GM18520 (cell line): ENCODE measurements at regions not wholly inside any gene's neighbourhood (a gene's known extent, or its start where the extent isn't known, plus 50 kb on each side); places are given as distances from the start of the nearest gene placed in this dataset.

Experiments
- ATAC-seq: cut with Tn5 transposase; IDR thresholded peaks from one replicate; pipeline ENCODE4 v1.9.1; 2021; ENCODE audit not compliant: unreplicated experiment

DNA sequence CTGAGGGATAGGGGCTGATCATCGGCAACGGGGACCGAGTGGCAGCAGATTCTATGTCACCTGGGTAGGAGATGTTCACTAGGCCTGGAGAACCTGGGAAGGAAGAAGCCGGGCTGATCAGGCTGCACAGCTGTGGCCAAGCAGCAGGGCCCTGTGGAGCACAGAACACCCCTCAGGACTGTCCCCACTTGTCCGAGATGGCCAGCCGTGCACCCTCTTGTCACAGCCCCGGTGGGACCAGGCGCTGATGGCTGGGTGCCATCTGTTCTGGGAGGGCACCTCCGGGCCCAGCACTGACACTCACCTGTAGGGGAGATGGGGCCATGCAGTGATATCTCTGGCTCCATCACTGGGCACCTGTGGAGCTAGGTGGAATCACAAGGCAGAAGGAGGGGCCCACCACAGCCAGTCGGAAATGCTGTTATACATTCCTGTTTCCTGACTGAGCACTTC, 217.9 kb upstream of the RAB6C start:
- ATAC-seq = no peak

DNA sequence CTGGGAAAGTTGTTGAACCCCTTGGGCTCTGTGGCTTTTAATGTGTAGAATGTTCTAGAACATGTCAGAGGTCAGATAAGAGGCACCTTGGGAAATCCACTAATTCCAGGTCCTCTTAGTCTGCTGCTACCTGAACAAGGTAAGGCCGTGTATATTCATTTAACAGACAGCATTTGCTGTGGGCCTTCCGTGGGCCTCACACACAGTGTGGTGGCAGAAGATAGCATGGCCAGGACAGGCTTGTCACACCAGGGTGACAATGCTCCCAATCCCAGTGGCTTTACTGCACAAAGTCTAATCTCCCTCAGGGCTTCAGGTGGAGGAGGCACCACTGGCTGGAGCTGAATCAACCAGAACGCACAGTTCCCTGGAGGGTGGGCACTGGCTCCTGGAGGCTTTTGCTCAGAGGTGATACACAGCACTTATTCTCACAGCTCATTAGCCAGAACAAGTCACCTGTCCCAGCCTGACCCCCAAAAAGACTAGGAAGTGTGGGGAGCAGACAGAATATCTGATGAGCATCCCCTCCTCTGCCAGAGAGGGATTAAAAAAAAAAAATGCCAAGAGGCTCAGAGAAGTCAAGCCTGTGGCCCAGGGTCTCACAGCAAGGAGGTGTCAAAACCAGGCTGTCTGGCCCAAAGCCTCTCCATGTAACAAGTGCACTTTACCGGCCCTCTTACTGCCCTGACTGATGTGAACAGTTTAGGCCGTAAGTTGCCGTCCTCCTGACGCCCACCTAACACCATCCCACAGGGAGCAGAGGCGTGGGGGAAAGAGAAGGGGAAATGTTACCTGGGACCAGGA, 216.9 kb upstream of the RAB6C start:
- no peak for ATAC-seq

DNA sequence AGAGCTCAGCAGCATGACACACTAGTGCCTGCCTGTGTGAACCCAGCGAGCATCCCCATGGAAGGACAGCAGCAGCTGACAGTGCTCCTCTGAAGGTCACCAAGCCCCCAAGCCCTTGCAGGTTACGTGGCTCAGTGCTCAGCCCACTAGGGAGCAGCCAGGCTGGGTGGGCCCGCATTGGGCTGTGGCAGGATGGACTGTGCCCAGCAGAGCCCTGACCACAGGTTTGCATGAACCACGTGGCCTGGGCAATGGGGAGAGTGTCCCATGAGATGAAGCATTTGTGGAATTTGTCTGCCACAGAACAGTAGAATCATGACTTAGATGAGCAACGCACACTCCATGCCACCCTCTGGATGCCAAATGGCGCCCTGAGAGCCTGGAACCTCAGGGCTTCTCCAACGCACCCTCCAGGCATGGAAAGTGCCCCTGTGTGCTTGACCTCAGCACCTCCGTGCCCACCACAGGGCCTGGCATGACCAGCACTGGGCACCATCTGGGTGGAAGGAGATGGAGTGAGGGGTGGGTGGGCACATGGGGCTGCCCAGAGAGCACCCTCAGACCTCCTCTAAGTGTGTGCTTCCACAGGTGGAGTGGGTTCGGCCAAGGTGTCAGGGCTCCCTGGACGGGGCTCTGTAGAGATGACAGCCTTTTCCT, 216.1 kb upstream of the RAB6C start:
- no peak for ATAC-seq

DNA sequence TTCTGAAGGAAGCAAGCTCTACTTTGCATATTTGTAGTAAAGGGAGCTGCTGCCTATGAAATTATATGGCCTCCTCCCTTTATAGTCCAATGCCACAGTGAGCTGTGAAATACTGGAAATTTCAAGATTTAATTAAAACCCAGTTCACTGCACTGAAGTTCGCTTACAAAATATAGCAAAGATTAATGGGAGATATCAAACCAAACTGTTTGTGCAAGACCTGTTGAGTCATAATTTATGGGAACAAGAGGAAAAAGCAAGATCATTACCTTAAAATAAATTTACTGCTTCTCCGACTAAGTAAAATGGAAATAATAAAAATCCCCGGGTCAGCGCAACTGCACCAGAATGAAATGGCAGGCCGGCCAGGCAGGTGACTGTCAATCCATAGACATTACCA, 215.5 kb upstream of the RAB6C start:
- no peak for ATAC-seq

DNA sequence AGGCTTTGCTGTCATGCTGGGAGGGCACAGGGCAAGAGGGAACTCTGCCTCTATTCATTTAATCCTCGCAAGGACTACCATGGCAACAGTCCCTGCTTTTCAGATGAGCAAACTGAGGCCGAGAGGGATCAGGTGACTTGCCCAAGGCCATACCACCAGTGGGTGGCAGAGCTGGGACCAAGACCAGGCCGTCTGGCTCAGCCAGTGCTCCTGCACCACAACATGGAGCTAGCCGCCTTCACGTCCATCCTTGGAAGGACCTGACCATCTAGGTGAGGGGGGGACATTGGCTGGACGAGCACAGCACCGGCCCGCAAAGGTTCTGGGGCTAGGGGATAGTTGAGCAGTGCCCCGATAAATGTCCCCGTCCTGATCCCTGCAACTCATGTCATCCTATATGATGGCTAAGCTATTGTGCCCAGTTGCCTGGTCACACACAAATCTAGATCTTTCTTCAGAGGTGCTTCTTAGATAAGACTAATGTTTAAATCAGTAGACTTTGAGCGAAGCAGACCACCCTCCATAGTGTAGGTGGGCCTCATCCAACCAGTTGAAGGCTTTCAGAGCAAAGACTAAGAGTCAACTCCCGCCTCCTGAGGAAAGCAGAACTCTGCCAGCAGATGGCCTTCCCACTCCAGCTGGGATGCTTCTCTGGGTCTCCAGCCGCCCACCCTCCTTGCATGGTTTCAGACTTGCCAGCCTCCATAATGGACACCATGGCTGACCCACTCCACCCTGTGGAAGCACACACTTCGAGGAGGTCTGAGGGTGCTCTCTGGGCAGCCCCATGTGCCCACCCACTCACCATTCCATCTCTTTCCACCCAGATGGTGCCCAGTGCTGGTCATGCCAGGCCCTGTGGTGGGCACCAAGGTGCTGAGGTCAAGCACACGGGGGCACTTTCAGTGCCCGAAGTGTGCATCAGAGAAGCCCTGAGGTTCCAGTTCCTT, 214.8 kb upstream of the RAB6C start:
- ATAC-seq = no peak

DNA sequence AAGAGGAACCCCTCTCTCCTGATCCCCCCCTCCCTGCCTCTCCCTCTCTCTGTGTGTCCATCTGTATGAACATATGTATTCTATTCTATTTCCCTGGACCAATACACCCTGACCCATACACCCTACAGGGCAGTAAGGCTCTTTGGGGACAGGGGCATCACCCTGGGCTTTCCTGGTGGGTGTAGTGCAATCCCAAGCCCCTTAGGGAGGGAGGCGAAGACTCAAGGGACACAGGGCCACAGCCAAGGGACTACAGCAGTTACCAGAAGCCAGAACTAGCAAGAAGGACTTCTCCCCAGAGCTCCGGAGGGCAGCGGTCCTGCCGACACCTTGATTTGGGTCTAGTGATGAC, 214.2 kb upstream of the RAB6C start:
- no peak for ATAC-seq

DNA sequence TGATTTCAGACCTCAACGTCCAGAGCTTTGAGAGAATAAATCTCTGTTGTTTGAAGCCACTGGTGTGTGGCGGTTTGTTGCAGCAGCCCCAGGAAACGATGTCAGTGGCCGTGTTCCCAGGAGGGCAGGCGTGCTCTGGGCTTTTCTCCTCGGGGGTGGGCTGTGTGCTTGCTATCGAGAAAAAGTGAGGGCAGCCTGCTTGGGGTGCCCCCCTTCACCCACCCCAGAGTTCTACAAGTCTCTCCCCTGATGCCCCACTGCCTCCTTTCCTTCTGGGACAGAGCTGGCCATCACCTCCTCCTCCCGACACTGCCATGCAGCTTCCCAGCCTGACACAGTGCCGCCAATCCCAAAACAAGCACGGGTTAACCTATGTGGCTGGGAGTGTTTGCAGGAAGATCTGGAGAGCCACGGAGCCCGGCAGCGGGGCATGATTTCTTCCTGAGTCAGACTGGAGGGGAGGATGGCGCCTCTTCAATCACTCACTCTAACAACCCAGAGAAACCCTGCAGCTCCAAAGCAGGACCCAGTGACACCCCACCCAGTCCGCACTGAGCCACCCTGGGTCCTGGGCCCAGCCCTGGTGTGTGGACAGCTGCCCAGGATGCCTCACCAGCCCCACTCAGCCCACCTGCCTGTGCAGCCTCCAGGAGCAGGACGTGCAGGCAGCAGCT, 213.7 kb upstream of the RAB6C start:
- ATAC-seq = no peak

DNA sequence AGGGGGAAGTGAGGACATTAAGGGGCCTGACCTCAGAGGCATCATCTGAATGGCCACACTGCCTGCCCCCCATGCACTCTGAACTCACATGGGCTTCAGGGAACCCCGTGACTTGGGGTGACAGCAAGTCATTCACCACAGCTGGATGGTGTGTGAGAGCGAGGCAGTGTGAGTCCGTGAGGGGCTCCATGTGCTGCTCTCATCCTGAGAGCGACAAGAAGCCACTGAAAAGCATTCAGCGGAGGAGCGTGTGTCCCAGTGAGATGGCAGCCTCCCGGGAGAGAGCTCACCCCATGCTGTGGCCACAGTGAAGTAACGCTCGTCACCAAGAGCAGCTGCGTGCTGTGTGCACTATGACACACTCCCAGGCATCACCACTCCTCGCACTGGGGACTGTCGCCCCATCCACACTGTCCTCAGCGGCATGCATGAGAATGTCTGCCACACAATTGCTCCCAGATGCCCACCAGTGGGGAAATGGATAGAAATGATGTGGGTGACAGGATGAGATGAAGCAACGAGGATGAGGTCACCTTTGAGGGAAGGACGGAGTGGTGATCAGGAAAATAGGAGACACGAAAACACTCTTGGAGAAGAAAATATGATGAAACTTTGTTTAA, 213.0 kb upstream of the RAB6C start:
- no peak for ATAC-seq

DNA sequence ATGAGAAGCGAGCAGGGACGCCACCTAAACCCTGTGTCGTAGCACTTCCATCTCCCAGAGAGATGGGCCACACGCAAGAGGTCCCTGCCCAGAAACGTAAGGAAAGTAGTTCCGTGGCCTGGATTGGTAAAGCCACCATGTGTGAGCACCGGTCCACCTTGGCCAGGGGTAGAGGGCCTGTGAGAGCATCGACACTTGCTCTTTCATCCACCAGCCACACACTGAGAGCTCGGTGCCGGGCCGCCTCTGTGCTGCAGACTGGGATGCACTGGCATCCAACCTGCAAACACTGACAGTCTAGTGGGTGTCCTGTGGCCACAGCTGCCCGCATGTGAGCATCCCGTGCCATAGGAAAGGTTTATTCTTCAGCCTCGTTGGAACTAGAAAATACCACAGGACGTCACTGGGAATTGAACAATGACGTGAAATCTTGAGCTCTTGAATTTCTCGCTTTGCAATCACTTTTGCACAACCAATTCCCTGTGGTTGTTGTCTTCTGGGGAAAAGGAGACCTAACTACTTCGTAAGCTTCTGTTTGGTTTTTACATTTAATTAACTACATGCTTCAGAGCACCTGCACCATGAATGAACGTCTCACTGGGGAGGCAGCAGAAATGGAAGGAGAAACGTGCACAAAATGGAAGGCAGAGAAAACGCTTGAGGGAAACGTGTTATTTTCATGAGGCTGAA, 212.0 kb upstream of the RAB6C start:
- ATAC-seq = no peak

DNA sequence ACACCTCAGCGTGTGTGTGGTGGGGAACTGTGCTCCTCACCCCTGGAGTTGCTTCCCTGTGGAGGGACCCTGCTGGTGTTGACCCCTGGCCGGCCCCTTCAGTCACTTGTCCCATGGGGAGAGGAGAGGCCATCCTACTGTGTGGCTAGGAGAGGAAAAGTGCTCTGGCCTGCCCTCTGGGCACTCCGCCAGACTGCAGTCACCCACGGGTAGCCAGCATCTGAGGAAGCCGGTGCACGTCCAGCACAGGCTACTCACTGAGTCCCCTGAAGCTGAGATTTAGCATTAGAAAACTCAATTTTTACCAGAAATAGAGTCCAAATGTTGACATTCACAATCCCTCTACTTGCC, 211.5 kb upstream of the RAB6C start:
- no peak for ATAC-seq

DNA sequence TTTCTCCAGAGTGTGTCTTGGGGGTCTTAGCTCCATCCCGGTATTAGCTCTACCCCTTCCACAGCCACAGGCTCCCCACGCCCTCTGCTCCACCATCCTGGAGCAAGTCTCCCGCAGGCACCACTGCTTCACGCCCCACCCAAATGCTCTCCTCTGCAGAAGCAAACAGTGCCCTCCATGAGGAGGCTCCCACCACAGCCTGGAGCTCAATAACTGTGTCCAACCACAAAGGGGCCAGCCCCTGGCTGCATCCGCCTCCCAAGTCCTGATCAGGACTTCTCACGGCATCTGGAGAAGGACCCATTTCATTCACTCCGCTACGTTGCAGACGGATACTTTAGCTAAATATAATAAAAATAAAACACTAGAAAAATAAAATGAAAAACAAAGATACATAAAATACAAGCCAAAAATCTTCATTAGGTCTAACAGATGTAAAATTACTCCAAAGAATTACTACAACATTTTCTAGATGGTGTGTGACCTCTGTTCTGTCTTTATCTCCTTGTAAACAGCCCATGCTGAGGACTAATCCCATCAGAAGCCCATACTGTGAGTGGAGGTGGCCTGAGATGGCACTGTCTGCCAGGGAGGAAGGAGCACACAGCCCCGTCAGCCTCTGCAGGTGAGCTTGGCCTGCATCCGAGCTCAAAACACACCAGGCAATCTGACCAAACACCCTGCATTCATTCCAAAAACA, 210.8 kb upstream of the RAB6C start:
- no peak for ATAC-seq

DNA sequence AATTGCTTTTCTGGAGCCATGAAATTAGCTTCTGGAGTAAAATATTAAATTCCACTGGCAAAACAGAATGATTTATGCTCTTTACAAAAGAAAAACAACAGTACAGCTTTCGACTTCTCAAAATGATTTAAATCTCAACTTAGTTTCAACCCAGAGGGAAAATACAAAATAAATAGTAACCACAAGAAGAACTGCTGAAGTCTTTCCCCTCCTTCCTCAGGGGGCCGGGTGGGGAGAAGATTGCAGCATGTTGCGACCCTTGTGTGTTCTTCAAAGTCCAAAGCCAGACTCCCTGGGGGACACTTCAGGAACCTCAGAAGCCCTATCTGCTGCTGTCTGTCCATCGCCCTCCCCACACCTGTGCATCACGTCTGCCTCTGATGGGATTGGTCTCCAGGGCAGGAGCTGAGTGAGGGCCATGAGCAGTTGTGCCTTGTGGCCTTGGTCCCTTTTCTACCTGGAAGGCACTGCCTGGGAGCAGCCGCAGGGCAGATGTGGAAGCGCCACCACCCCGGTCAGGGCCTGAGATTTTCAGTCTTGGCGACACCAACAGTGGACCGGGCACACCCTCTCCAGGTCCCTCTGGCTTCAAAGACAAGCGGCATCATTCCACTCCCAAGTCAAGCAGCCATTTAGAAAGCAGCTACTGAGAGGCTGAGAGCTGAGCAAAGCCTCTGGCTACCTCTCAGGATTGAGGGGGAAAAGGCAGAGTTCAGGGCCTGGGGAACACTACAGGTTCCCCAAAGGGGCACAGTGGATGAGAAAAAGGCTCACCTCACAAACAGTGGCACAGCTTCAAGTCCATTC, 210.1 kb upstream of the RAB6C start:
- ATAC-seq = no peak

DNA sequence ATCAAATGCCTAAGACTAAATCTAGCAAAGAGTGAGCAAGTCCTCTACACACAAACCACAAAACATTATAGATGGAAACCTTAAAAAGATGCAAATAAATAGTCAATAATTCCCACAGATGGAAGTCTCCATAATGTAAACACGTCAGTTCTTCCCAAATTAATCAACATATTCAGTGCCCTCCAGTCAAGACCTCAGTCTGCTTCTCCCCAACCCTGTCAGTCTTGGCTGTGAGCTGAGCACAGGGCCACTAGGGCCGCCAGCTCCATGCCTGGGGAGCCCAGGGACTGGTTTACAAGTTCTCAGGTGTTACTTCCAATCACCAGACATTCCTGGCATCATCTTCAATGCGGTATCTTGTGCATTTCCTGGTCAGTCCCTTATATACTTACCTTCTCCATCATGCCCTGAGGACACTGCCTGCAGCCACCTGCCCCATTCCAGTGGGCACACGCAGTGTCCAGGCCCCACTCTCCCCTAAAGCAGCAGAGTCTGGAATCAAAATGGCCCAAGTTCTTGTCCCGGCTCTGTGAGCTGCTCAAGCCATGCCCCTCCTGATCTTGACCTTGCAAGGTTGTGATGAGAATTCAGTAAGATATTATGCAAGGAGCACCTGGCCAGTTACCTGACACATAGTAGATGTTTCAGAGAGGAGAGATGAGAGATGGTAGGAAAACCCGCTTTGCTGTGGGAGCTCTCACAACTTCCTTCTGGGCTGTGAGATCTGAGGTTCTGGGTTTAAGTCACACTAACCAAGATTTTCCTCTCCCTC, 207.9 kb upstream of the RAB6C start:
- ATAC-seq = no peak

DNA sequence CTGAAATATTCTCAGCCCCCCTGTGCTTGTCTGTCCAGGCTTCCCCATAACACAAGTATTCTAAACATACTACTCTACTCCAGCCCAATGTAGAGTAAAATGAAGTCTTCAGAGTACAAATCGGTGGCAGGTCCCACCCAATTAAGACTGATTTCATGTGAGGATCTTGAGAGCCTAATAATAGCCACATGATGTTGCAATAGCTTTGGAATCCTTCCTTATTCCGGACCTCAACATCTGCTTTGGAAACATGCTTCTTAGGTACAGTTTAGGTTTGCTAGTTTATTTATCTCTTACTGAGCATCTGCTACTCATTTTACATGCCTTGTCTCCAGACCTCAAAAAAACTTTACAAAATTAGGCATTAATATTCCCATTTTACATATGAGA, 207.3 kb upstream of the RAB6C start:
- ATAC-seq = no peak

DNA sequence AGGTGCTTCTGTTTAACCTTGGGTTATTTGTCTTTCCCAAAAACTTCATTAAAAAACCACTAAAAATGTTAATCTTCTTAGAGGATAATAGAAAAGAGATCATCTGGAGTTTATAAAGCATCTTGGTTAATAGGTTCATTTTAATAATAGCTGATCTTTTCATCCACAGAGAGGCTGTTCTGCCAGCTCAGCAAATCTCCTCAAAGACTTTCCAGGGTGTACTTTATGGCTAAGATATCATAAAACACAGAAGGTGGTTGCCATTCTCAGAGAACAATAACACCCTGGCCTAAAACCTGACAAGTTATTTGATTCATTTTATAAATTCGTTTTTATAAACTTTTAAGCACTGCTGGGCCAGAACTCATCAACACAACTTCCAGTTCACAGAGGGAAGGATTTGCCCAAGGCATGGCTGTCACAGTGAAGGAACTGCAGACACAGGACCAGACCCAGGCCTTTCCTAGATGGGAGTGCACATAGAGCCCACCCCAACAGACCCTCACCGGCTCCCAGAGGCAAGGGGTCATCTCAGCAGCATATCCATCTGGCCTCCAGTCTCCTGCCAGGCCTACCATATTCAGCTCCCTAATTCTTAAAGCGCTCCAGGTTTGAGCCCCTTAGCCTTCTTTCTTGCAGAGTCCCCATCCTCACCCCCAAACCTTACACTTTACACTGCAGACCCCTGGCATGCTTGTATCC, 203.4 kb upstream of the RAB6C start:
- no peak for ATAC-seq

DNA sequence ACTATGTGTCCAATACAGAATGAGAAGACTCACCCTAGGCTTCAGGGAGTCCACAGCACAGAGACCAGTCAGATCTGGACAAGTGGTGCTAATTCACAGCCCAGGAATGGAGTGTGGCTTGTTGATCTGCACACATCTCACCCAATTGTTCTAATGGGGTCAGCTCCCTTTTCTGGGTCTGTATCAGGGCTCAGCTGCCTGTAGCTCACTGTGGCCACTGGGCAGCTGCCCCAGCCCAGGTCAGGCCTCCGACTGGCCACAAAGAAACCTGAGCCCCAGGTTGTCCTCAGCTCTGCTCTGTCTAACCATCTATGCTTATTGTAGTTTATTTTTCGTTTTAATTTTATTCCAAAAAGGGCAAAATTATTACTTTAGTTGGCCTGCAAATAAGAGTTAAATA, 202.3 kb upstream of the RAB6C start:
- ATAC-seq = no peak
